Middle frontal gyrus (tissue), 1 donor: ENCODE measurements at regions not wholly inside any gene's neighbourhood (a gene's known extent, or its start where the extent isn't known, plus 50 kb on each side); places are given as distances from the start of the nearest gene placed in this dataset.
"Not testable (repeated sequence)": the region's sequence is repeated elsewhere in the genome, so short reads cannot be mapped to it uniquely, and the experiment has no call there.

Experiments used
- DNase-seq: peaks from one replicate; pipeline ENCODE4 v3.0.0-alpha.2; 2015; ENCODE audit warnings: low spot score; ENCODE audit errors: extremely low spot score

DNA sequence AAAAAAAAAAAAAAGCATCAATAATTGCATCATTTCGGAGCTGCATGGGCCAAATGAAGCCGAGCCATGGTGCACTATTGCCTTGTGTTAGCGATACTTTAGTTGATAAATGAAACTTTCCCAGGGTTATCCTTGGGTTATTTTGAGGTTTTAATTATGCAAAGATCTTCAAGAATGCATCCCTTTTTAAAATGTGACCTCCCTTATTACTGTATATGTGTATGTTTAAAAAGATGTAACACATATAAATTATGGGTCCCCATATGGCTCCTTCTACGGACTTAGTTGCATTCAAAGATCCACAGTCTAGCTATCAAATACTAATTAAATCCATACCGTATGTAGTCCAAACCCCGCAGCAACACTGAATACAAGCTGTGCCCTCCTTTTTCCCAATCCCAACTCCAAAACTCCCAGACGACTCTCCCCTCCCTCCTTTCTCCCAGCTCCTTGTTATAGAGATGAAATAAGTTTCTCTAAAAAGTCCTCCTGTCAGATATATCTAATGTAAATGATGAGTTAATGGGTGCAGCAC is 129.3 kb upstream of the MAP1LC3B2 start:
- DNase-seq: no peak

DNA sequence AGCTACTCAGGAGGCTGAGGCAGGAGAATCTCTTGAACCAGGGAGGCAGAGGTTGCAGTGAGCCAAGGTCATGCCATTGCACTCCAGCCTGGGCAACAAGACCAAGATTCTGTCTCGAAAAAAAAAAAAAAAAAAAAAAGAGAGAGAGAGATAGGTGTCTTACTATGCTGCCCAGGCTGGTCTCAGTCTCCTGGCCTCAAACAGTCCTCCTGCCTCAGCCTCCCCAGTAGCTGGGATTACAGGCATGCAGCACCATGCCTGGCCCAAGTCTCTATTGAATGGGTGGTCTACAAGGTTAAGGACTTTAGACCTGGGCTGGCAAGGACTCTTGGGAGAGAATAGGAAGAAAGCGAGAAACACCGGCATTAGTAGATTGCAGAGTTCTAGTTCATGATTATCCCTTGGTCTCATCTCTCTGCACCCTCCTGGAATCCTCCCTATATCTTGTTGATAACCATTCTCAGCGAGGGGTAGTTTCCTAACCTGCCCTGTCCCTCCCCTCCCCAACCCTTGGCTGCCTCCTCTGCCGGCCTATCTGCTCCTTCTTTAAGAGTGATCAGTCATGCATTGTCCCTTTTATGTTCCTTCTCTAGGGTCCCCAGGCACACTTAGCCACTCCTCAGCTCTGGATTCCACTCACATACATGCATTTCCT is 128.1 kb upstream of the MAP1LC3B2 start:
- DNase-seq: no peak

DNA sequence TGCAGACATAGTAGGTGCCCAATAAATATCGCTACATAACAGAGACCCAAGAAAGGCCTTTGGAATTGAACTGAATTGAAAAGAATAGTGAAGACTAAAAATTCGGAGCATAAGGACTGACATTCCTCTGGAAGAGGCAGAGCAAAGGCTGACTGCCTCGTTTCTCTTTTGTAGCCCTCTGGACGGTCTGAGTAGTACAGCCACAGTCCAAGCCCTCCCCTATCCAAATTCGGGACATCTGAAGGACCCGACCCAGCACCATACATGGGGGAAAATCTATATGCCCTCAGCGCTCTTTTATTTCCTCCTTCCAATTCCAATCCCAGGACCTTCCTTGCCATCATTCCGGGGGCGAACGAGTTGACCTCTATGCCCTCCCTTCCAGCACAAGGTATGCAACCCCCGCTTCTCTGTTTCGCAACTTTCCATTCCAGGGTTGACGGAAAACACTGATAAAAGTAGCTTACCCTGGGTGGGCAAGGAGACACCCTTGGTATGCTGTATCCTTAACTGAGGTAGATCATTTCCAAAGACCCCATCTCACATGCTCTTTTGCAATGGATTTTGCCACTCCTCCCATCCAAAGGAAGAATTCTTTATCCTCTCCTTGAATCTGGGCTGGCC is 127.4 kb upstream of the MAP1LC3B2 start:
- DNase-seq: no peak

DNA sequence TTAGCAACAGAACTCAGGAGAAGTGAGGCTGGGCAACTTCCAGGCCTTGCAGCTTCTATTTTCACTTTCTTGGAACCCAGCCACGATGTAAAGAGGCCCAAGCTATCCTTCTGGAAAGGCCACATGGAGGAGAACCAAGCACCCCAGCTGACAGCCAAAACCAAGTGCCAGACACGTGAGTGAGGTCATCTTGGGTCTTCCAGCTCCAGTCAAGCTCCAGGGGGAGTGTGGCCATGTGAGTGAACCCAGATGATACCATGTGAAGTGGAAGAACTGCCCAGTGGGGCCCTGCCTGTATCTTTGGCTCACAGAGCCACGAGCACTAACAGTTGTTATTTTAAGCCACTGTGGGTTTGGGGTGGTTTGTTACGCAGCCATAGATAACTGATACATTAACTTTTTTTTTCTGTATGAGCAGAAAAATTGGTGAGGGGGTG is 126.8 kb upstream of the MAP1LC3B2 start:
- no peak for DNase-seq

DNA sequence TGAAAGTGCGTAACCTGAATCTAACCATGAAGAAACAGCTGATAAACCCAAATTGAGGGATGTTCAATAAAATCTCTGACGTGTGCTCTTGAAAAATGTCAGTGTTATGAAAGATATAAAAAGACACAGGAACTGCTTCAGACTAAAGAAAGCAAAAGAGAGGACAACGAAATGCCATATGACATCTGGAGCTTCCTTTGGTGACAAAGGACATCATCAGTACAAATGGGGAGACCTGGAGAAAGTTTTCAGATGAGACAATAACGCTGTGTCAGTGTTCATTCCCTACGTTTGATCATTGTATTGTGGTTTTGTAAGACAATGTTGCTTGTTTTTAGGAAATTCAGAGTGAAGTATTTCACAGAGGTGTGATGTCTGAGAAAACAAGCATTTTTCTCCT is 125.9 kb upstream of the MAP1LC3B2 start:
- no peak for DNase-seq

DNA sequence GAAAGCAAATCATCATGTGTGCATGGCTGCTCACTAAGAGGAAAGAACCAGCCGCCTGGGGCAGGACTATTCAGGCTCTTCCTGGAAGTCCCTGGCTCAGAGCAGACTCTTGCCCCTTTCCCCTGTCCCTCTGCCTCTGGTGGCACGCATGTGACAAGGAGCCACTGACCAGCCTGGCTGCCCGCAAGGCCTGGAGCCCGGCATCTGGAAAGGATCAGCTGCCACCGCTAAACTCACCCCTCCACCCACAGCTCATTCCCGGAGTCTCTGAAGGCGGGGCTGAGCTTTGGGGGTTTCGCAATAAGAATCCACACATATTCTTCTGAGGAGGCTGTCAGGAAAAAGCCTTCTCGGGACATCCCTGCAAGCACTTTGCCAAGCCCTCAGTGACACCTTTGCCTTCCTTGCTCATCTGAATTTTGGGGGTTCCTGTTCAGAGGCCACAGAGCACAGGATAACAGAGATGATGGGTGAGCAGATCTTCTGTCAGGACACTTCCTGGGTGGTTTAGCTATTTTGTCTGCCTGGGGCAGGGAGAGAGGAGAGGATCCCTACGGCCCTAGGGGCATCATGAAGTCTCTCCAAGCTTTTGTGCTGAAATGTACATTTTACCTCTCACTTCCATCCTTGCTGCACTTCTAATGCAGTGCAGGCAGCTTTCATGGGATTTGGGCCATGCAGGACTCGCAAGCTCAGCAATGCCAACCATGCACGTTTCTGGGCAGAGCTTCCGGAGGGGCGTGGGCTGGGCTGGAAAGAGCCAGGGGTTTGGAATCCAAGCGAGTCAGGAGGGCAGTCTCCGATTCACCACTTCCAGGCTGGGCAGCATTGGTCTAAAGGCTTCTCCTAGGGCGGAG is 124.8 kb upstream of the MAP1LC3B2 start:
- DNase-seq: no peak

DNA sequence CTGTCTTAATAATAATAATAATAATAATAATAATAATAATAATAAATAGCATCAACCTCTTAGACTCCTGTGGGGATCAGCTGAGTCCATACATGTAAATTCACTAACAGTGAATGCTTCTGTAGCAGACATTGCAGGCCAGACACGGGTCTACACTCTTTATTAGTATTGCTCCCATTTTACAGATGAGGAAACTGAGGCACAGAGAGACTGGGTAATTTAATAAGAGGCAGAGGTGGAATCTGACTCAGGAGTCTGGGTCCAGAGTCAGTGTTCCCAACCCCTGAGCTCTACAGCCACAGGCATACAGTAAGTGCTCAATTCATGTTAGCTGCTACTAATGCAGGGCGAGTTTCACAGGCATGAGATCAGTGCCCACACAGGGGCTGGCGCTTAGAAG is 123.2 kb upstream of the MAP1LC3B2 start:
- no peak for DNase-seq

DNA sequence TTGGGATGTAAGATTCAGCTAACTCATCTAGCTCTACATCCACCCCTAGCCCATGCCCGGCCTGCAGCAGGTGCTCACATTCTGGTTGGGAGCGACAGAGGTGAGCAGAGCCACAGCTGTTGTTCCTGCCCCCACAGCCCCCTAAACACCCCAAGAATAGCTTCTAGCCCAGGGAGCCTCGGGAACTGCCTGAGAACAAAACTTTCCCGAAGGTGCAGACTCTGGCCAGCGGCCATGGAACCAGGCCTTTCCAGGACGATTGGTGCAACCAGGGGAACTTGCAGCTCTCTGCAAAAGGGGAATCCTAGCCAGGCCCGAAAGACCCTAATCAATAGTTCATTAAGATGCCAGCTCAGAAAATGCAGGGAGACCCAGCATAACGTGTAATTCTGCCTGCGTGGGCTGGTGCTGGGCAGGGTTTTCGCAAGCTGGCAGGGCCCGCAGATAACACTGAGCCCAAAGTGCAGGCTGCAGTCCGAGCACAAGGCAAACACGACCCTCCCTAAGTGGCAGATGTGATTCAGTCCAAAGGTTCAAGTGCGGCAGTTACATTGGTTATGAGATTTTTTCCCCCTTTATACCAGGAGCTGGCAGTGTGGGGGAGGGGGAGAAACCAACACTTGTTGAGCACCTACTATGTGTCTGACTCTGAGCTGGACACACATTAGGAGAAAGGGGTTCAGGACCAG is 122.5 kb upstream of the MAP1LC3B2 start:
- DNase-seq: no peak

DNA sequence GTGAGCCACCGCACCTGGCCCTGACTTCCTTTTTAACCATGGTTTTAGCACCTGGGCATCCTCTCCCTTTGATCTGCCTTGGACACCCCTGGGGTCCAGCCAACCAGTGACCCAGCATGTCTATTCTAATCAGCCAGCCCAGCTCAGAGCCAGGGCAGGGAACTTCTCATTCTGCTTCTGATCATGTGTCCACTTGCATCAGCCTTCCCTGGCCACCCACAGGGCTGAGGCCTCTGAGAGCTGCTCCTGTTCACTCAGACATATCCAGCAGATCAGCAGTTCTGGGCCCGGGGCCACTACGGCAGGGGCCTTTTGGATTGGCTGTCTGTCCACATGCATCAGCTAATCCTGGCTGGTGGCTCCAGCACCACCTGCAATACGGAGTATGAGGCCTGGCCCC is 117.9 kb upstream of the MAP1LC3B2 start:
- DNase-seq: no peak

DNA sequence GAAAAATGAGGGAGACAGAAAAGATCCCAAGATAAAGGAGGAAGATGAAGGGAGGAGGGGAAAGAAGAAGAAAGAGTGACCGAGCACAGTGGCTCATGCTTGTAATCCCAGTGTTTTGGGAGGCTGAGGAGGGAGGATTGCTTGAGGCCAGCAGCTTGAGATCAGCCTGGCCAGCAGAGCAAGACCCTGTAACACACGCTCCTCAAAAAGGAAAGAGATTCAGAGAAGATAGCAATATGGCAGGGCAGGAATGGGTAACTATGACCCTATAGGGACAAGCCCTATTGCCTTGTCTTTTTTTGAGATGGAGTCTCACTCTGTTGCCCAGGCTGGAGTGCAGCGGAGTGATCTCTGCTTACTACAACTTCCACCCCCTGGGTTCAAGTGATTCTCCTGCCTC is 116.9 kb upstream of the MAP1LC3B2 start:
- DNase-seq: no peak

DNA sequence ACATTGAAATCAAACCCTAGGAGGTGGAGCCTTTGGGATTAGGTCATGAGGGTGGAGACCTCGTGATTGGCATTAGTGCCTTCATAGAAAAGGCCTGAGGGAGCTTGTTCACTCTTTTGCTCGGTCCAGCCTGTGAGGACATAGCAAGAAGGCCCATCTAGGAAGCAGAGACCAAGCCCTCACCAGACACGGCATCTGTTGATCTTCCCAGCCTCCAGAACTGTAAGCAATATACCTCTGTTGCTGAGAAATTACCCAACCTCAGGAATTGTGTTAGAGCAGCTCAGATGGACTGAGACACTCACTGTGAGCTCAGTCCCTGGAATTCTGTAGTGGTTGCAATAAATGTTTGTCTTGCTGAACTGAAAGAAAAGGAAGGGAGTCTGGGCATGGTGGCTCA is 116.2 kb upstream of the MAP1LC3B2 start:
- no peak for DNase-seq

DNA sequence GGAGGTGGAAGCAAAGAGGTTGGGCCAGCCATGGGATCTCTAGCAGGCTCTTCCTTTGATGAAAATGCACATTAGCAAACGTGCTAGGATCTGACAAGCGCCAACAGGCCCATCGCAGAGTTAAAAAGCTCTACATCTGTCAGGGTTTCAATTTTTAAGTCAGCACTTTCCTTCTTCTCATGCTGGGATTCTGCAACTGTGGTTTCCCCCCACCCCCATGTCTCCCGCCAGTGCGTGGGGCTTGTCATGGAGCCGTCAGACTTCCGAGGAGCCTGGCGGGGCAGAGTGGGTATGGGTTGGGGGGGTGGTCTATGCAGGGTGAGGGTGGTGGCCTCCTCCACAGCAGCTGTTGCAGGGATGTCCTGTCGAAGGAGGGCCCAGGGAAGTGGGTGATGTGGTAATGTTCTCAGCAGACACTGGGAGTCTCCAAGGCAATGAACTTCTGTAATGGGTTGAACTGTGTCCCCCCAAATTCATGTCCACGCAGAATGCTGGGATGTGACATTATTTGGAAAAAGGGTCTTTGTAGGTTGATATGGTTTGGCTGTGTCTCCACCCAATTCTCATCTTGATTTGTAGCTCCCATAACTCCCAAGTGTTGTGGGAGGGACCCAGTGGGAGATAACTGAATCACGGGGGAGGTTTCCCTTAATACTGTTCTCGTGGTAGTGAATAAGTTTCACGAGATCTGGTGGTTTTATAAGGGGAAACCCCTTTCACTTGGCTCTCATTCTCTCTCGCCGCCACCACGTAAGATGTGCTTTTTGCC is 115.2 kb upstream of the MAP1LC3B2 start:
- no peak for DNase-seq

DNA sequence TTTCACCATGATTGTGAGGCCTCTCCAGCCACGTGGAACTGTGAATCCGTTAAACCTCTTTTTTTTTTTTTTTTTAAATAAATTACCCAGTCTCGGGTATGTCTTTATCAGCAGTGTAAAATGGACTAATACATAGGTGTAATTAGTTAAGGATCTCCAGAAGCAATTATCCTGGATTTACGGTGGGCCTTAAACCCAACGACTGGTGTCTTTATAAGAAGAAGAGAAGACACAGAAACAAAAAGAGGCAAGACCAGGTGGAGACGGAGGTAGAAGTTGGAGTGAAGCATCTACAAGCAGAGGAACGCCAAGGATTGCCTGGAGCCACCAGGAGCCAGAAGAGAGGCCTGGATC is 114.6 kb upstream of the MAP1LC3B2 start:
- no peak for DNase-seq

DNA sequence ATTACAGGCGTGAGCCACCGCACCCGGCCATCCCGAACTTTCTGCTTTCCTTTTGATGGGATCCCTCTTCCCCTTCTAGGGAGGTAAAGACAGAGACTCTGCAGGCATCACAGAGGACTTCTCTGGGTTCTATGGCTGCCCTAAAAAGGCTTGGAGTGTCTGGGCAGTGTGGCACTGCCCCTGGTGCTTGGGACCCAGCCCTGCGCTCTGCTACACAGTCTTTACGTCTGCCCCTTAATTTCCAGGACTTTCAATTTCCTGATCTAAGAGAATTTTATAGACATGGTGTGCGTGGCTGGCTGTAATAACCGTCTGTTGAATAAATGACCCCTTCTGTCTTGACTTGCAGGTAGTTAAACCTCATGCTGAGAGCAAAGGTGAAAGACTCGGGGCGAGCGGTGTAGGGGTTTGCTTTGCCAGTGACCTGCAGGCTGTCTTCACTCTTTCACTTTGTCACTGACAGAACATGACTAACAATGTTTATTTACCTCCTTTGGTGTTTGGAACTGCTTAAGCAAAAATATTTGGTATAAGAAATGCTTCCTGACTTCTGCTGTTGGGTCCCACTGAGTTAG is 110.9 kb upstream of the MAP1LC3B2 start:
- DNase-seq: no peak

DNA sequence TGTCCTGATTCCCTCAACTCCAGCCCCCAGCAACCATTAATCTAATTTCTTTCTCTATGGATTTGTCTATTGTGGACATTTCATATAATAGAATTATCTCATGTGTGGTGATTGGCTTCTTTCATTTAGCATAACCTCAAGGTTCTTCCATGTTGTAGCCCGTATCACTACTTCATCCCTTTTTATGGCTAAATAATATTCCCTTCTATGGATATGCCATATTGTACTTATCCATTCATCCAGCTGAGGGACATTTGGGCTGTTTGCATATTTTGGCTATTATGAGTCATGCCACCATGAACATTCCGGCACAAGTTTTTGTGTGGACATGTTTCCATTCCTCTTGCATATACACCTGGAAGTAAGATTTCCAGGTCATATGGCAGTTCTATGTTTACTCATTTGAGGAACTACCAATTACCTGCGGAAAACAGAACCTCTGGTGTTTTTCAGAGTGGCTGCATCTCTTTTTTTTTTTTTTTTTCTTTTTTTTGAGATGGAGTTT is 108.7 kb upstream of the MAP1LC3B2 start:
- DNase-seq: no peak

DNA sequence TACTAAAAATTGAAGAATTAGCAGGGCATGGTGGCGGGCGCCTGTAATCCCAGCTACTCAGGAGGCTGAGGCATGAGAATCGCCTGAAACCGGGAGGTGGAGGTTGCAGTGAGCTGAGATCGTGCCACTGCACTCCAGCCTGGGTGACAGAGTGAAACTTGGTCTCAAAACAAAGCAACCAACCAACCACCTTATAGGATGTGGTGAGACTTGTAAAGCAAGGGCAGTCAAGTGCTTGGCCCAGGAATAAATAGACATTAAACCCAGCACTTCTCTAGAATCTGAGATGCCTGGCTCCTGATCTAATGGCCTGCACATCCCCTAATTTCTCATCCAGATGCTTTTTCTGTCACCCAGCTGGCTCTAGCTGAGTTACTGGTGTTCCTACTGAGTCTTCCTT is 106.2 kb upstream of the MAP1LC3B2 start:
- not testable (repeated sequence) for DNase-seq

DNA sequence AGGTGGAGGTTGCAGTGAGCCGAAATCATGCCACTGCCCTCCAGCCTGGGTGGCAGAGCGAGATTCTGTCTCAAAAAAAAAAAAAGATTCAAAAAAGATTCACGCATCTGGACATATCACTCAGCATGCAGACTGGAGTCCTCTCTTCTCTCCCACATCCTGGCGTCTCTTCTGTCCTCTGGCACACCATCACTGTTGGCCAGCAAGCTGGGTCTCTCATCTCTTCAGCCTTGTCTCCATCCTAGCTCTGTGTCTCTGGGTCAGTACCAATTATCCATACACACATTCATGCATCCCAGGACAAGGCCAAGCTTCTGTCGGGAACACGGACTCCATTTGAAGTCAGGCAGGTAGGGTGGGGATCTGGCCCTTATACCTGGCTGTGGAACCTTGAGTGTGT is 105.5 kb upstream of the MAP1LC3B2 start:
- no peak for DNase-seq

DNA sequence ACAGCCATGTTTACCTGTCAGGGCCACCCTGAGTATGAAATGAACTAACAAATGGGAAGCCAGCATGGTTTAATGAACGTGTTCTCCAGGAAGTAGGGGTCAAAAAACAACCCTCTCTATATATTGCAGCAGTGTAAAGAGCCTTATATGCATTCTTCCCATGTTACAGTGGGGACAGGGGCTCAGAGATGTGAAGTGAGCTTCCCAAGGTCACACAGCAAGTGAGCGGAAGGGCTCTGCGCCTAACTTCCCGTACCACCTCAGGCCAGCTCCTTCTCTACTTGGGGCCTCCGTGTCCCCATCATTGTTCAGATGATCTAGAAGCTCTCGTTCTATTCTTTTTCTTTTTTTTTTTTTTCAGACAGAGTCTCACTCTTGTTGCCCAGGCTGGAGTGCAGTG is 105.1 kb upstream of the MAP1LC3B2 start:
- no peak for DNase-seq

DNA sequence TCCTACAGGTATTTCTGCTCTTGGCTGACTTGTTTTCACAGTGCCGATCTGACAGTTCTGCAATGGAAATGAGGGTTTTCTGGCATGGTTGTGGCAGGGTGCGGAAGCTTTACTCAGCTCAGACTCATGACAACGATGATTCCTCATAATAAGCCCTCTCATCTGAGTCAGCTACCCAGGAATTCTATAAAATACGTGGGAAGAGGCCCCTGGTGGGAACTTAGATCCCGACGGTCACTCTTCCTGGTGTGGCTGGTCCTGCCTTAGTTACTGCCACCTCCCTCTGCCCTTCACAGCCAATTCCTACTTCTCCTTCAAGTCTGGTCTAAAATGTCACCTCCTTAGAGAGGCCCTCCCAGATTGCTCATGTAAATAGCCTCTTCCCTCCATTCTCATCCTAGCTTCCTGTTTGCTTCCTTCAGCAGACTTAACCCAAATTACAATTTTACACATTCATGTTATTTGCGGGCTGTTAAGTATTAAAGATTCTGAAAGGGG is 104.2 kb upstream of the MAP1LC3B2 start:
- no peak for DNase-seq
